IPS-NIHi7 (cell line): ENCODE measurements at regions not wholly inside any gene's neighbourhood (a gene's known extent, or its start where the extent isn't known, plus 50 kb on each side); places are given as distances from the start of the nearest gene placed in this dataset.
A peak's percentile ranks its signal among the peaks of the same experiment; 100 is the strongest.

Source experiments
- DNase-seq: peaks from one replicate; pipeline ENCODE4 v3.0.0; 2012; ENCODE audit warnings: mixed read lengths; ENCODE audit errors: extremely low spot score

- no peak for DNase-seq
These were observed 259.1 kb upstream of the RAB6C start for GRCh38 chr2:129720360-129720759.

GRCh38 chr2:129720761-129721160 lies 258.7 kb upstream of the RAB6C start:
- no peak for DNase-seq

- no peak for DNase-seq
These were observed 258.2 kb upstream of the RAB6C start for GRCh38 chr2:129721236-129721635.

GRCh38 chr2:129721846-129722245 lies 257.6 kb upstream of the RAB6C start:
- no peak for DNase-seq

- DNase-seq: peak; percentile 32
These were observed 257.0 kb upstream of the RAB6C start for GRCh38 chr2:129722306-129723019.

GRCh38 chr2:129723277-129724020 lies 256.0 kb upstream of the RAB6C start:
- DNase-seq: no peak

- no peak for DNase-seq
These were observed 255.3 kb upstream of the RAB6C start for GRCh38 chr2:129724021-129724757.

GRCh38 chr2:129726216-129726615 lies 253.2 kb upstream of the RAB6C start:
- DNase-seq: no peak

- no peak for DNase-seq
These were observed 252.2 kb upstream of the RAB6C start for GRCh38 chr2:129727286-129727685.

GRCh38 chr2:129728035-129728972 lies 251.2 kb upstream of the RAB6C start:
- DNase-seq: no peak

- DNase-seq: no peak
These were observed 250.5 kb upstream of the RAB6C start for GRCh38 chr2:129729011-129729410.

- DNase-seq: no peak
These were observed 249.8 kb upstream of the RAB6C start for GRCh38 chr2:129729646-129730045.

GRCh38 chr2:129730979-129731378 lies 248.5 kb upstream of the RAB6C start:
- DNase-seq: no peak

- no peak for DNase-seq
These were observed 247.4 kb upstream of the RAB6C start for GRCh38 chr2:129731907-129732629.

- DNase-seq: no peak
These were observed 246.8 kb upstream of the RAB6C start for GRCh38 chr2:129732630-129733026.

GRCh38 chr2:129733041-129733440 lies 246.4 kb upstream of the RAB6C start:
- DNase-seq: no peak

GRCh38 chr2:129733579-129733978 lies 245.9 kb upstream of the RAB6C start:
- no peak for DNase-seq

- no peak for DNase-seq
These were observed 245.0 kb upstream of the RAB6C start for GRCh38 chr2:129734343-129735034.

- no peak for DNase-seq
These were observed 243.9 kb upstream of the RAB6C start for GRCh38 chr2:129735576-129735975.
